Muscle layer of duodenum (tissue), 2 donors: ENCODE measurements at regions not wholly inside any gene's neighbourhood (a gene's known extent, or its start where the extent isn't known, plus 50 kb on each side); places are given as distances from the start of the nearest gene placed in this dataset.
"Not testable (repeated sequence)": the region's sequence is repeated elsewhere in the genome, so short reads cannot be mapped to it uniquely, and the experiment has no call there.

ENCODE experiments used
- H3K27ac ChIP-seq: one replicate; pipeline ENCODE4 v1.7.0; 2013; ENCODE audit warnings: mild to moderate bottlenecking, low read length
- H3K27me3 ChIP-seq: one replicate; pipeline ENCODE4 v1.7.0; 2013; ENCODE audit warnings: low read depth, mild to moderate bottlenecking, control low read depth, low read length
- H3K36me3 ChIP-seq, 2 donors: one replicate each; pipeline ENCODE4 v1.7.0; 2013; ENCODE audit warnings: low read length in 2 of 2, control low read depth in 1 of 2, mild to moderate bottlenecking in 1 of 2; ENCODE audit not compliant: insufficient read depth in 2 of 2, control insufficient read depth in 1 of 2
- H3K4me1 ChIP-seq, 2 donors: one replicate each; pipeline ENCODE4 v1.7.0; 2013; ENCODE audit warnings: low read length in 2 of 2, mild to moderate bottlenecking in 2 of 2, control low read depth in 1 of 2, moderate library complexity in 1 of 2; ENCODE audit not compliant: insufficient read depth in 2 of 2, control insufficient read depth in 1 of 2
- H3K4me3 ChIP-seq, 2 donors: one replicate each; pipeline ENCODE4 v1.7.0; 2013; ENCODE audit warnings: low read length in 2 of 2, low read depth in 1 of 2, mild to moderate bottlenecking in 1 of 2
- H3K9me3 ChIP-seq, 2 donors: one replicate each; pipeline ENCODE4 v1.7.0; 2013; ENCODE audit warnings: low read length in 2 of 2, control low read depth in 1 of 2, mild to moderate bottlenecking in 1 of 2; ENCODE audit not compliant: control insufficient read depth in 1 of 2
- donor health status: healthy.

DNA sequence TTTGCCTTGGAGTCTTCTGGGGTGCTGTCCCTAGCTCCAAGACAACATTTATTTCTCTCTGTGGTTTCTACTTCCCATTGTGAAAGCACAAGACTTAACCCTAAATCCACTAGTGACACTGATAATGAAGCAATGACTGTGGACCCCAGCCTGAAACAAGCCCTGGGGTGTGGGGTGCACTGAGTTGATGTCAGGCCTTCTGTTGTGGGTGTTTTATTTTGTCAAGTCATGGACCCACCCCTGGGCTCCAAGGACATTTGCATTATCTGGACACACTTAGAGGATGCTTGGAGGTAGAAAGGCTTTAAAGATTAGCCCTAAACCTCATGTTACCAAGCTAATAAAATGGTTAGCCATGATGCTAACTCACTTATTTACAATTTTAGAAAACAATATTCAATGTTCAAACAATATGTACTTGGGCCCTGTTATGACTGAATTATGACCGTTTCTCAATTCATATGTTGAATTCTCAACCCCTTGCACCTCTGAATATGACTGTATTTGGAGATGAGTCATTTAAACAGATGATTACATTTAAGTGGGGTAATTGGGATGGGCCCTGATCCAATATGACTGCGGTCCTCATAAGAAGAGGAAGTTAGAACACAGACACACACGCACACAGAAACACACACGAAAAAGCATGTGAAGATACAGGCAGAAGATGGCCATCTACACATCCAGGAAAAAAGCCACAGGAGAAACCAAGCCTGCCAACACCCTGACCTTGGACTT is 137.2 kb upstream of the IGFBP3 start:
- H3K36me3 ChIP-seq: no peaks in the 10 kb centered on the region

GRCh38 chr7:46054915-46055314 is 133.8 kb upstream of the IGFBP3 start:
- H3K4me1 ChIP-seq: no peaks in the 10 kb centered on the region
- no peak overlapping the region for H3K27ac ChIP-seq
- no peak overlapping the region for H3K4me3 ChIP-seq
- H3K36me3 ChIP-seq: no peaks in the 10 kb centered on the region
- H3K9me3 ChIP-seq: no peaks in the 10 kb centered on the region
- no peaks in the 10 kb centered on the region for H3K27me3 ChIP-seq

More for the DNA sequence above, 137.2 kb upstream of the IGFBP3 start:
- H3K27me3 ChIP-seq: no peaks in the 10 kb centered on the region
- H3K9me3 ChIP-seq: no peaks in the 10 kb centered on the region
- H3K27ac ChIP-seq: no peak overlapping the region
- no peak overlapping the region for H3K4me3 ChIP-seq
- no peaks in the 10 kb centered on the region for H3K4me1 ChIP-seq

DNA sequence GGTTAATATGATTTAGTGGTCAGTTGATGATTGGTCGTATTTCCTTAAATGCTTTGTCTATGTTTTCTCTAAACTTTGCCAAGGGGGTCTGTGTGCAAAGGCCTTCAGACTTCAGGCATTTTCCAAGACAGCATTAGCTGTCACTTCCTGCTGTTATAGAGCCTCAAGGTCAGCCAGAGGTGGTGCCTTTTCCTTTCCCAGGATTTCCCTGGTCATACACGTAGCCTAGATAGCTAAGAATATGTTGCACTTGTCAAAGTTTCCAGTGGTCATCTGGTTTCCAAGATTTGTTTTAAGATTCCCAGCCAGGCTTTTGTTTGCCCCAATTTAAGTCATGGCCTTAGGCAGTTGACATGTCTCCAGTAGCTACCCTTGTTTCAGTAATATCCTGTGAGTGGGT is 133.2 kb upstream of the IGFBP3 start:
- H3K4me1 ChIP-seq: no peaks in the 10 kb centered on the region
- H3K27ac ChIP-seq: no peak overlapping the region
- no peaks in the 10 kb centered on the region for H3K9me3 ChIP-seq
- H3K27me3 ChIP-seq: no peaks in the 10 kb centered on the region
- H3K4me3 ChIP-seq: no peak overlapping the region
- H3K36me3 ChIP-seq: no peaks in the 10 kb centered on the region

GRCh38 chr7:46047581-46047980 is 126.5 kb upstream of the IGFBP3 start:
- Histone ChIP-seq H3K4me3 (no peak overlapping the region), H3K36me3 (no peaks in the 10 kb centered on the region), H3K27ac (no peak overlapping the region), H3K27me3 (no peaks in the 10 kb centered on the region), H3K4me1 (no peaks in the 10 kb centered on the region), H3K9me3 (no peaks in the 10 kb centered on the region)

DNA sequence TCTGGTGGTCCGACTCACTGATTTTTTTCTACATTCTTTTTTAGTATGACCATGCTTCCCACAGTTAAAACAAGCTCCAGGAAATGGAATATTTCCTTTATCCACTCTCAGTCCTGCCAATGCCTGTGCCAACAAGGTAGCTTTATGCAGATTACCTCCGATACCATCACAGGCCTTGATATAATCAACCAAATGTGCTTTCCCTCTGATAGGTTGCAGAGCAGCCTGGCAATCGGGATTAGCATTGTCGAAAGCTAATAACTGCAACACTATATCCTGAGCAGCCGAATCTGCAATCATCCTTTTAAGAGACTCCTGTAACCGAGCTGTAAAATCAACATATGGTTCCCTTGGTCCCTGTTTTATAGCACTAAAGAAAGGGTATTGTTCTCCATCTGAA is 122.3 kb upstream of the IGFBP3 start:
- H3K27ac ChIP-seq, H3K36me3 ChIP-seq, H3K4me1 ChIP-seq, H3K4me3 ChIP-seq, H3K9me3 ChIP-seq, H3K27me3 ChIP-seq: not testable (repeated sequence)

GRCh38 chr7:46039813-46040212 is 118.7 kb upstream of the IGFBP3 start:
- not testable (repeated sequence) for H3K4me3 ChIP-seq, H3K27ac ChIP-seq, H3K9me3 ChIP-seq, H3K27me3 ChIP-seq, H3K36me3 ChIP-seq, H3K4me1 ChIP-seq

- no peaks in the 10 kb centered on the region for H3K27me3 ChIP-seq
- no peak overlapping the region for H3K4me3 ChIP-seq
These were observed 114.1 kb upstream of the IGFBP3 start for GRCh38 chr7:46035166-46035565.

GRCh38 chr7:46034056-46034768 is 113.1 kb upstream of the IGFBP3 start:
- Histone ChIP-seq H3K4me3 (no peak overlapping the region), H3K4me1 (no peaks in the 10 kb centered on the region), H3K27me3 (no peaks in the 10 kb centered on the region), H3K9me3 (no peaks in the 10 kb centered on the region), H3K27ac (no peak overlapping the region), H3K36me3 (no peaks in the 10 kb centered on the region)

More at GRCh38 chr7:46035166-46035565, 114.1 kb upstream of the IGFBP3 start:
- no peaks in the 10 kb centered on the region for H3K4me1 ChIP-seq
- H3K9me3 ChIP-seq: no peaks in the 10 kb centered on the region
- no peak overlapping the region for H3K27ac ChIP-seq
- no peaks in the 10 kb centered on the region for H3K36me3 ChIP-seq

- Histone ChIP-seq H3K4me1 (no peaks in the 10 kb centered on the region), H3K9me3 (no peaks in the 10 kb centered on the region)
These were observed 112.5 kb upstream of the IGFBP3 start for GRCh38 chr7:46033592-46033991.

DNA sequence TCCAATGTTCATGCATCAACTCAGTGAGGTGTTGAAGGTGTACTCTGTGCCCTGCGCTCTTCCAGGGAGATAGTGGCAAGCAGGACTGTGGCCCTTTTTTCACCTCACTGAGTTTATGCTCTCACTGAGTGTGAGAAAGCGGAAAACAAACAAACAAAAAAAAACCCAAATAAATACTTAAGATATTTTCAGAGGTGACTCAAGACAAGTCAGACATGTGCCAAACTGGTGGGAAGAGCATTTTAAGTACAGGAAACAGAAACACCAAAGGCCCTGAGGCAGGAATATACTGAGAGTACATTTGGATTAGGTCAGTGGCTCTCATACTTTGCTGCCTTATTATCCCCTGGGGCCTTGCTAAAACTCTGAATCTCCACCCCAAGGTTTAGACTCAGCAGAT is 111.9 kb upstream of the IGFBP3 start:
- no peaks in the 10 kb centered on the region for H3K9me3 ChIP-seq
- H3K4me3 ChIP-seq: no peak overlapping the region
- H3K36me3 ChIP-seq: no peaks in the 10 kb centered on the region
- H3K27ac ChIP-seq: no peak overlapping the region
- H3K4me1 ChIP-seq: no peaks in the 10 kb centered on the region
- H3K27me3 ChIP-seq: no peaks in the 10 kb centered on the region

More at GRCh38 chr7:46033592-46033991, 112.5 kb upstream of the IGFBP3 start:
- Histone ChIP-seq H3K4me3 (no peak overlapping the region), H3K27ac (no peak overlapping the region), H3K36me3 (no peaks in the 10 kb centered on the region), H3K27me3 (no peaks in the 10 kb centered on the region)

- Histone ChIP-seq H3K27me3 (no peaks in the 10 kb centered on the region), H3K4me1 (no peaks in the 10 kb centered on the region), H3K27ac (no peak overlapping the region), H3K36me3 (no peaks in the 10 kb centered on the region), H3K4me3 (no peak overlapping the region), H3K9me3 (no peaks in the 10 kb centered on the region)
These were observed 111.3 kb upstream of the IGFBP3 start for GRCh38 chr7:46032353-46032752.
